Activated T-cell treated with anti-CD3 and anti-CD28 coated beads, Interleukin-2, amount 50 U/mL, for 4 hours (primary cell): ENCODE measurements at regions not wholly inside any gene's neighbourhood (a gene's known extent, or its start where the extent isn't known, plus 50 kb on each side); places are given as distances from the start of the nearest gene placed in this dataset.

Experiments
- ATAC-seq, 2 donors: fragments of 200-7000 bp; cut with Tn5 transposase; one replicate each; pipeline ENCODE4 v1.10.0; 2021
- DNase-seq: peaks from one replicate; pipeline ENCODE4 v3.0.0-alpha.2; 2020
- H3K27me3 Mint-ChIP-seq: one replicate; pipeline ENCODE4 v1.8.0; 2021; ENCODE audit warnings: low read depth, mixed read lengths
- H3K36me3 Mint-ChIP-seq: one replicate; pipeline ENCODE4 v1.8.0; 2022; ENCODE audit warnings: mixed read lengths; ENCODE audit not compliant: insufficient read depth
- H3K4me1 Mint-ChIP-seq: one replicate; pipeline ENCODE4 v1.8.0; 2021; ENCODE audit warnings: low read depth, mixed read lengths
- H3K4me3 Mint-ChIP-seq: one replicate; pipeline ENCODE4 v1.8.0; 2021; ENCODE audit warnings: mild to moderate bottlenecking, moderate library complexity, mixed read lengths
- H3K9me3 Mint-ChIP-seq: one replicate; pipeline ENCODE4 v1.8.0; 2021; ENCODE audit warnings: mixed read lengths

DNA sequence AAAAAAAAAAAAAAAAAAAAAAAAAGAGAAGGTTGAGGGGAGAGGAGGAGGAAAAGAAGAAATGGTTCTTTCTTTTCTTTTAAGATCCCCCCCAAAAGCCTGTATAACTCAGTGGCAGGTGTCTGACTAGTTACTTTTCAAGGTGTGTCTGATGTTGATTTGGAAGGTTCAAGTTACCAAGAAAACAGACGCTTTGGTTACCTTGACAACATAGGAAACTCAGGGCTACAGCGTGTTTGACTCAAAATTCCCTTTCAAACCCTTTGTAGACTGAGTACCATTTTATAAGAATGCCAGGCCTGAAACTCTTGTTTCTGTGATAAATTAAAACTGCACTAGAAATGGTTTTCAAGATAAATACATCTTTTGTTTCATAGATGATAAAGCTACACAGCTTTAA lies 286.8 kb downstream of the SKIDA1 start:
- no peak overlapping the region for H3K4me3 Mint-ChIP-seq

DNA sequence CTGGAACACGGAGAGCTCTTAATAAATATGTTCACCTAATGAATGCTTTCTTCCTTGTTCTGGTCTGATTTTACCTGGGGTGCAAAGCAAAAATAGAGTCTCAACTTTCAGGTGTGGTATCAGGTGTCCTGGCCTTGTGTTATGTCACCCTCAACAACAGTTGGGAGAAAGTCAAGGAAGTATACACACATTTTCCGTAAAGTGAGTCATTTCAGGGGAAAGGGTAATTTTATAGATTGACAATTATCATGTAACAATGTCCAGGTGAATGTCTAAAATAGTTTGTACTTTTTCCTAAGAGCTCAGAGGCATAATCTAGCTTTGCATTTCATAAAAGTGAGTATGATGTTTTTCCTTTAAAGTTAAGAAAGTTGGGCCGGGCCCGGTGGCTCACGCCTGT lies 287.4 kb downstream of the SKIDA1 start:
- Mint-ChIP-seq H3K9me3 (no peaks in the 10 kb centered on the region), H3K36me3 (no peaks in the 10 kb centered on the region), H3K4me3 (no peak overlapping the region), H3K27me3 (peaks cover 3% of the 10 kb centered on the region), H3K4me1 (no peaks in the 10 kb centered on the region)
- DNase-seq (no peak), ATAC-seq (no peak)

More for the DNA sequence above, 286.8 kb downstream of the SKIDA1 start:
- Mint-ChIP-seq H3K36me3 (no peaks in the 10 kb centered on the region), H3K4me1 (no peaks in the 10 kb centered on the region), H3K9me3 (no peaks in the 10 kb centered on the region), H3K27me3 (peaks cover 3% of the 10 kb centered on the region)
- ATAC-seq (no peak), DNase-seq (no peak)

DNA sequence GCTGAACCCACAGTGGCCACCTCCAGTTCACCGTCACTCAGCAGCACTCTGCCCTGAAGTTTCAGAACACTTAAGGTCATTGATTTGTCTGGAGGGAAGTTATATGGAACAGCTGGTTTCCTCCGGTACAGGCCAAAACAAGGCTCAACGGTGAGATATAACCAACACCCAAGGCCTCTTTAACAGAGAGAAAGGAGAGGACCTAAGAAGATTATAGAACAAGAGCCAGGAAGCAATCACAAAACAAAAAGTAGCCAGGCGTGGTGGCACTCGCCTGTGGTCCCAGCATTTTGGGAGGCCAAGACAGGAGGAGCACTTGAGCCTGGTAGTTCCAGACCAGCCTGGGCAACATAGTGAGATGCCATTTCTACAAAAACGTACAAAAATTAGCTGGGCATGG lies 290.7 kb downstream of the SKIDA1 start:
- H3K9me3 Mint-ChIP-seq, result no peaks in the 10 kb centered on the region
- H3K4me1 Mint-ChIP-seq, result no peaks in the 10 kb centered on the region
- DNase-seq, result no peak
- H3K36me3 Mint-ChIP-seq, result no peaks in the 10 kb centered on the region
- ATAC-seq, result no peak
- H3K27me3 Mint-ChIP-seq, result peaks cover 7% of the 10 kb centered on the region
- H3K4me3 Mint-ChIP-seq, result no peak overlapping the region

DNA sequence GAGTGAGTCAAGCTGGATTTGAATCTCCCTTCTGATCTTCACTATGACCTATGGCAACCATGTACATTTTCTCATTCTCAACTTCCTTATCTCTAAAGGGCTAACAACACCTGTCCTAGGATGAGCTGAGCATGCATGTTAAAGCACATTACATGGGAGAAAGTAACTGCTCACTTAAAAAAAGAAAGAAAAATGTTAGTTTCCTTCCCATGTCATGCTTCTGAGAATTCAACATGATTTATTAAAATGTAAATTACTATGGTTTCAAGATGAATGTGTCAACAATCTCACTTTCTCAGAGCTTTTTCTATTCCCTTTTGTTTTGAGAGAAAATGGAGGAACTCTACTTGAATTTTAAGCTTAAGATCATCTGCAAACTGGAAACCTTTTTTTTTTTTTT lies 295.3 kb downstream of the SKIDA1 start:
- Mint-ChIP-seq H3K4me3 (no peak overlapping the region), H3K4me1 (no peaks in the 10 kb centered on the region), H3K27me3 (peaks cover 11% of the 10 kb centered on the region), H3K9me3 (no peaks in the 10 kb centered on the region), H3K36me3 (no peaks in the 10 kb centered on the region)
- no peak for DNase-seq
- ATAC-seq, result no peak

DNA sequence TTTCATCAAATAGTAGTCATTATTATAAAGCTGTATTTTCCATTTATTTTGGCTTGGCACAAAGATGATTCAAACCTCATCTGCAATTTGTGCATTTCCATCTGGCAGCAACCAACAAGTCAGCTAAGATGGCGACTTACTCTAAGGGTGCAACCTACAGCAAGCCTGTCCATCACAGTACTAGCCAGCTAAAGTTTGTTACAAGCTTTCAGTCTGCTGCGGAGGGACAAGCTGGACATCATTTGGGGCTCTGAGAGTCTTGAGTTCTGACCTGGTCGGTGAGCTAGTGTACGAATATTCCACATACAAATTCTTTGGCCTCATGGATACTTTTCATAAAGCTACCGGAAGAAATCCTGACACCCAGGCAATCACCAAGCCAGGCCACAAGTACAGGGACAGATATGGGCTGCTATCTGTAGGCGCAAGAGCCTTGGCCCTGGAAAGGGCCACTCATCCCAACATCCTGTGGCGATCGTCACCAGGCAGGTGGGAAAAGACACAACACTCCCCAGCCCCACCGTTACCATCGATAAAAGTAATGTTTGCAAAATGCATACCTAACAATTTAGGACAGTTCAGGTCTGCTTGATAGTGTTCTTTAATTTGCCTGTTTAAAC lies 307.6 kb downstream of the SKIDA1 start:
- H3K4me3 Mint-ChIP-seq, result no peak overlapping the region

DNA sequence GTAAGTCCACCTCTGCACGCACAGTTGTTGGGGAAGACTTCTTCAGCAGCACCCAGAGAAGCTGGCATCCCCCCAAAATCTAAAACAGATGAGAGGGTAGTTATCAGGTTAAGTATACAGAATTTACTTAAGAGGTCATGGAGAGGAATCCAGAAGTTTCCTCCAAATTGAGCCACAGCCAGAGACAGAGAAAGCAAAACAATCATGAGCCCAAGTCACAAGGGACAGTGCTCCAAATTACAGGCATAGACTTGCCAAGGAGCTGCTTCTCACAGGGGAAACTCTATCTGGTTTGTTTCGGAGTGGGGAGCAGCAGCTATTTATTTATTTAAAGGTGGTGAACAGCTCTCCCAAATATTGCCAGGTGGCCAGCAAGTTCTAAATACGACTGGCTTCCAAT lies 308.4 kb downstream of the SKIDA1 start:
- no peak for ATAC-seq
- no peaks in the 10 kb centered on the region for H3K36me3 Mint-ChIP-seq
- no peaks in the 10 kb centered on the region for H3K9me3 Mint-ChIP-seq
- peaks cover 1% of the 10 kb centered on the region for H3K27me3 Mint-ChIP-seq
- H3K4me1 Mint-ChIP-seq, result no peaks in the 10 kb centered on the region
- no peak for DNase-seq
- no peak overlapping the region for H3K4me3 Mint-ChIP-seq

More for the DNA sequence above, 307.6 kb downstream of the SKIDA1 start:
- DNase-seq (no peak), ATAC-seq (no peak)
- H3K36me3 Mint-ChIP-seq, result no peaks in the 10 kb centered on the region
- H3K27me3 Mint-ChIP-seq, result peaks cover 1% of the 10 kb centered on the region
- no peaks in the 10 kb centered on the region for H3K9me3 Mint-ChIP-seq
- H3K4me1 Mint-ChIP-seq, result no peaks in the 10 kb centered on the region

DNA sequence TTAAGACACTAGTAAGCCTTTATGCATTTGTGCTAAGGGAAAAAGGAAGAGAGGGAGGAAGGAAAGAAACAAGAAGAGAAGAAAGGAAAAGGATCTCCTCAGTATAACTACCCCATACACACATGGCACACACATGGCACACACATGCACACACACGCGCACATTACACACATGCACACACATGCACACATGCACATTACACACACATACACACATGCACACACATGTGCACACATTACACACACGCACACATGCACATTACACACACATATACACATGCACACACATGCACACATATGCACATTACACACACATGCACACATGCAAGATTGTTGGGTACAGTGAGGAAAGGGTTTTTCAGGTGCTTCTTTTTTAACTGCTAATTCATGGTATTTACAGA lies 311.2 kb downstream of the SKIDA1 start:
- Mint-ChIP-seq H3K9me3 (no peaks in the 10 kb centered on the region), H3K36me3 (no peaks in the 10 kb centered on the region), H3K4me1 (no peaks in the 10 kb centered on the region), H3K27me3 (peaks cover 1% of the 10 kb centered on the region), H3K4me3 (no peak overlapping the region)
- DNase-seq (no peak), ATAC-seq (no peak)

DNA sequence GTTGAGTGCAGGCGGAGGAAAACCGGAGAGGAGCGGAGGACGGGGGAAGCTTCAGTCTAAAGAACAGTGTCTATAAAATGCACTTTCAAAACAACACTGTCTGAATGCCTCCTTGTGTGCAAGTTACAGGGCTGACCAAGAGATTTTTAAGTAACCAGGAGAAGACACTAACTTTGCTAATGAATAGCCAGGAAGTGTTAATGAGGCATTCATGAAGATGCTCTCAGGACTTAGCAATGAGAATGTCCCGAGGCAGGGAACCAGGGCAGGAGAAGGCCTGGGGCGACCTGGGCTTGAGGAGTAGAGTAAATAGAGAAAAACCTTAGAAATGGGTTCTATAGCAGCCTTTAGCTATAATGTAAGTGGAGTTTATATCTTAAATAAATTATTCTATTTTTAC lies 312.1 kb downstream of the SKIDA1 start:
- DNase-seq, result no peak
- Mint-ChIP-seq H3K27me3 (no peaks in the 10 kb centered on the region), H3K36me3 (no peaks in the 10 kb centered on the region), H3K4me1 (no peaks in the 10 kb centered on the region), H3K4me3 (no peak overlapping the region), H3K9me3 (no peaks in the 10 kb centered on the region)
- ATAC-seq, result no peak

DNA sequence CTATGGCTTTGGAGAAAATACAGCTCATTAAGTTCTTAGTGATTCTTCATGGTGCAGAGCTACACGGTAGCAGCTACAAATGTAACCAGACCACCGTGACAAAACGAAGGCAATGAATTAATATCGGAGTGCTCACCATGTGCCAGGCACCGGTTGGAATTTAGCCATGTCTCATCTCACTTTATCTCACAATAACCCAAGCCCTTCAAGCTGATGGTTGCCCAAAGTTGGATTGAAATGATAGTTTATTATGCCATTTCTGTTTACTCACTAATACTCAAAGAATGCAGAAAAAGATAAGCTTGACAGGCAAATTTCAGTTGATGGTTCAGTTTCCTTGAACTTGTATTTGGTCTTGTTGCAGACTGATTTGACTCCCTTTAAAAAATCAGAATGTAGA lies 312.6 kb downstream of the SKIDA1 start:
- ATAC-seq (no peak), DNase-seq (no peak)
- Mint-ChIP-seq H3K36me3 (no peaks in the 10 kb centered on the region), H3K9me3 (peaks cover 2% of the 10 kb centered on the region), H3K27me3 (no peaks in the 10 kb centered on the region), H3K4me1 (no peaks in the 10 kb centered on the region), H3K4me3 (no peak overlapping the region)

DNA sequence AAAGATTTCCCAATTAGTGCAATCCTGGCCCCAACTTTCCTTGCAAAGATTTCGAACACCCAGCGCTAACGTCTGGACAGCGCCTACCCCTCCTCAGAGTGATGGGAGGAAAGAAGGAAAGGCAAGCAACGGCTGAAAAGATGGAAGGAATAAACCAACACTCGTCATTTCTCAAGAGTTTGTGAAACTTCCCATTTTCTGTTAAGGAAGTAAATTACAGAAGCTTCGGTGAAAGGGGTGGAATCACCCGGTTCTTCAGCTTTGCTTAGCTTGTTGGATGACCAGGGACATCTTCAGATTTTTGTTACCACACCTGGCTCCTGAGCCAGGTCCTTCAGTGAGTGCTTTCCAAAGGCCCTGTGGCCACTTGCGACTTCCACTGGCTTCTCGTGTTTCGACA lies 313.1 kb downstream of the SKIDA1 start:
- Mint-ChIP-seq H3K36me3 (no peaks in the 10 kb centered on the region), H3K9me3 (peaks cover 8% of the 10 kb centered on the region), H3K27me3 (no peaks in the 10 kb centered on the region), H3K4me1 (no peaks in the 10 kb centered on the region), H3K4me3 (no peak overlapping the region)
- DNase-seq (no peak), ATAC-seq (no peak)

DNA sequence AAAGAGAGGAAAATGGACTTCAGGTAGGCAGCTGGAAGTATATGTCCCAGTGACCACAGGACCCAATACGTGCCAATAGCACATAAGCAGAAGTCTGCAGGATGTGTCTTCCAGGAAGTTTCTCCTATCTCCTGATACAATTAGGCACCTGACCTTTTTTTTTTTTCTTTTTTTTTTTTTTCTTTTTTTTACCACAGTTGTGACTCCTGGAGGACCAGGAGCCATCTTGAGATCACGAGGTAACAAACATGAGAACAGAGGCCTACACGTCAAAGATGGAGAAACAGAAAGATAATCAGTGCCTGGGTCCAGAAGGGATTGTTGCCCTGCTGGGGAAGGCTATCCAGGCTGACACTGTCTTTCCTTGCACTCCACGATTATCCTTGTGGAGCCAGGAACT lies 312.4 kb upstream of the NEBL start:
- DNase-seq (no peak), ATAC-seq (no peak)
- Mint-ChIP-seq H3K27me3 (no peaks in the 10 kb centered on the region), H3K36me3 (no peaks in the 10 kb centered on the region), H3K4me3 (no peak overlapping the region), H3K4me1 (no peaks in the 10 kb centered on the region), H3K9me3 (peaks cover 9% of the 10 kb centered on the region)

DNA sequence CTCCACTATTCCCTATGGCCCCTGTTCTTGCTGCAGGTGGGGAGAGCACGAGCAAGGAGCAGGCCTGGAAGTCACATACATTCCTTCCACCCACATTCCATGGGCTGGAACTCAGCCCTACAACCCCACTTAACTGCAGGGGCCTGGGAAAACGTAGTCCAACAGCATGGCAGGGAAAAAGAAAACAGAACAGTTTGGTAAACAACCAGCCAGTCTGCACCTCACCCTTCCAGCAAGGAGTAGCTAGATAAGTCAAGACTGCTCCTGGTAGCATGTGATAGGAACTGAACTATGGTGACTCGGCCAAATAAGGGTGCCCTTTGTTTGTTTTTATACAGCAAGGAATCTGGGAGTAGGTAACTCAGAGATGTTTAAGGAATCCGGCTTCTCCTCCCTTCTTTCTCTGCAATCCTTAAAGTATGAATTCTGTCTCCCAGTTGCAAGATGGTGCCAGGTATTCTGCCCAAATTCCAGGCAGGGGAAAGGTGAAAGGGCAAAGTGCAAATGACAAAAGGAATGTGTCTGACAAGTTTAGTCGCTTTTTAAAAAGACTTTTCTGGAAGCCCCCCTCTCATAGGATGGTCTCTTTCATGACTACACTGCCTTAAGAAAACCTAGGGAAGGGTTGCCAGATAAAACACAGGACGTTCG lies 311.7 kb upstream of the NEBL start:
- Mint-ChIP-seq H3K4me3 (no peak overlapping the region), H3K4me1 (no peaks in the 10 kb centered on the region), H3K36me3 (no peaks in the 10 kb centered on the region), H3K27me3 (peaks cover 4% of the 10 kb centered on the region), H3K9me3 (peaks cover 9% of the 10 kb centered on the region)
- no peak for DNase-seq
- no peak for ATAC-seq

DNA sequence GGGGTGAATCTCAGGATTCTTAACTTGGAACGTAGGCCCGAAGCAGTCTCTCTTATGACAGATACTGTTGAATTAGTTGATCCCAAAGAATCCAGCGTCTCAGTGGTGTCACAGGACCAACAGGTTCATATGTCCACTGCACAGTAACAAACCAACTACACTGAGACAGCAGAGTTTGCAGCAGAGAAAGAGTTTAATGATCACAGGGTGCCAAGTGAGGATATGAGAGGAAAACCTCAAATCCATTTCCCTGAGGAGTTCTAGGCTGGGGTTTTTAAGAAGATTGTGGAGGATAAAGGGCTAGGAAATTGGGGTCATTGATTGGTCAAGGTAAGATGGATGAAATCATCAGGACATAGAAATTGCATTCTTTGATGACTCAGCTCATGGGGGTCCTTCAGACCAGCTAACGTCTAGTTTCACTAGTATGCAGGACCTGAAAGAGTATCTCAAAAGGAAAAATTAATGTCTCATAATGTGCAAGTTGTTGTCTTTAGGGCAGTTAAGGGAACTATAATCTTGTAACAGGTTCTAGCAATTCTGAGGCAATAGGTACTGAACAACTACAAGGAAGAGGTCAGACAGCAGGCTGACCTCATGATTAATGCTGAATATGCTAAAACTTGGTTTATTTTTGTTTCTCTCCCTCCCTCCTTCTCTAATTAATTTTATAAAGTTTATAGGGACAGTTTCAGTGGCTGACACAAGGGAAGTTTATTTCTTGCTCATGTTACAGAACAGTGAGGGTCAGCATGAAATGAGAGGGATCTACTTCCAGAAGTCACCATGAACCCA lies 310.9 kb upstream of the NEBL start:
- H3K4me3 Mint-ChIP-seq, result no peak overlapping the region
- no peaks in the 10 kb centered on the region for H3K4me1 Mint-ChIP-seq
- DNase-seq (no peak), ATAC-seq (no peak)
- H3K9me3 Mint-ChIP-seq, result peaks cover 9% of the 10 kb centered on the region
- no peaks in the 10 kb centered on the region for H3K36me3 Mint-ChIP-seq
- peaks cover 9% of the 10 kb centered on the region for H3K27me3 Mint-ChIP-seq

DNA sequence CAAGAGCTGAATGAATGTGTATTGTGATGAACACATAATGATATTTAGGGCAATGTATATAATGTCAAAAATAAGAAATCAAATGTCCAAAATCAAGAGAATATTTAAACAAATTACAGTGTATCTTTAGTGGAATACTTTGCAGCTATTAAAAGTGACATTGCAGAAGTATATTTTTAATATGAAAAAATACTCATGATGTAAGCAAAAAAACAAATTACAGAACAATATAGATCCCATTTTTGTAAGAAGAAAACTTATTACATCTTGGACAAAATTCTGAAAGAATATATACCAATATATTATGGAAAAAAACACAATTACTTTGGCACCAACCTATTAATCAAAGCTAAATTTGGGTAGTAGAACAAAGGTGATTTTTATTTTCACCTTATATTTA lies 308.2 kb upstream of the NEBL start:
- H3K4me3 Mint-ChIP-seq, result no peak overlapping the region
- no peaks in the 10 kb centered on the region for H3K4me1 Mint-ChIP-seq
- ATAC-seq (no peak), DNase-seq (no peak)
- H3K36me3 Mint-ChIP-seq, result no peaks in the 10 kb centered on the region
- H3K27me3 Mint-ChIP-seq, result peaks cover 10% of the 10 kb centered on the region
- H3K9me3 Mint-ChIP-seq, result peaks cover 9% of the 10 kb centered on the region
